ENCODE measurements at regions not wholly inside any gene's neighbourhood (a gene's known extent, or its start where the extent isn't known, plus 50 kb on each side); places are given as distances from the start of the nearest gene placed in this dataset.

DNA sequence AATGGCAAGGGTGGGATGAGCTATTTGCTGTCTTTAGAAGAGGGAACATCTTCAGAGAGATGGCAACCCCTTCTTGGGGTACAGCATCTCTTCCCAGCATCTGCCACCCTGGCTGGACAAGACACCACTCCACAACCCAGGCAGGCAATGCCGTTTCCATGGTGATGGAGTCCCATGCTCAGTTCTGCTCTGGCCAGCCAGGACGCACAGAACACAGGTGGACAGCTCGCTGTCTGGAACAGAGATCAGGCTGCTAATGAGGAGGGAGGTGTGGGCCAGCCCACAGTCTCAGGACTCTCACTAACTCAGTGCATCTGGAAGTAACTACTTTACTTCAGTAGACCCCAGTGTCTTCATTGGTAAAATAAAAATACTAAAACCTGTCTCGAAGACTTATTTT, 321.0 kb upstream of the CPEB2 start:
- DNase-seq (ENCODE audit: low read depth) = no peak

DNA sequence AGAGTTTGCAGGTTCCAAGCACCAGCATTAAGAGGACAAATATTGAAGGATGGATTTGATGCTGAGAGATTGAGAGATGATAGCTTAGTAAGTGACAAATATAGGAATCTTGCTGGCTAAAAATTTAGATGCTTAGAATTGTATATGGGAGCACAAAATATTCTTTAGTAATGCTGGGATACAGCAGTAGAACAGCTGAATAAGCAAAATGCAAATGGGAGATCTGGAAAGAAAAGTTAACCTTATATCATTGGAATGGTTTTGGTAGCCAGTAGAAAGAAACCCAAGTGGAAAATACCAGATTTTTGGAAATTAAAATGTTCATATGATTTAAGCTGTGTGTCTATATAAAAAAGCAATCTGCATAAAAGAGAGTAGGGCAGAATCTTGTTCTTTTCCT, 308.6 kb upstream of the CPEB2 start:
- DNase-seq (ENCODE audit: low read depth) = no peak

DNA sequence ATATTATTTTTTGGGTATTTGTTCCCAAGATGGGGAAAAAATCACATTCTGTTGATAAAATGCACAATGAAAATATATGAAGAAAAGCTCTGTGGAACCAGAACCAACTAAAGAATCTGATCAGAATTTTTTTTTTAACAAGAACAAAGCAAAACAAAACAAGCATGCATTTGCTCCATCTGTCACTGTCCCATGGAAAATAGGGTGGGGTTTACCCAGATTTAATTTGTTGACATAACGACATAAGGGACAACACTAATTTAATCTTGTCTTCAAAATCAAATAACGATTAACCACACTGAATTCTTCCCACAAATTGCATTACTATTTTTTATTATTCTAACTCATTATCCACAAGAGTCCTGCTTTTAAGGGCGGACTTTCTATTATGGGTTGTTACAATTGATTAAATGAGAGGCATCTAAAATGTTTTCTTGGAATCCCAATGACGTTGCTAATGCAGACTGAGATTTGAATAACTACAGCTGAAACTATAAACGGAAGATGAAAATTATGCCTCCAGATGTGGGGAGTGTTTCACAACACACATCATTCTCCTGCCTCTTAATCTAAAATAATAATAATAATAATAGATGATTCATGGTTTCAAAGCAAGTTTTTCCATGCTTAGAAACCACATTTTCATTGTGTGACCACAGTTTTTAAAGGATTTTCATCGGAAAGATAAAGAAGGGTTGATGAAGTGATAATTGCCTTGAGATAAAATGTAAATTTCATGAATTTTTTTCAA, 307.0 kb upstream of the CPEB2 start:
- no peak for DNase-seq (ENCODE audit: low read depth)

DNA sequence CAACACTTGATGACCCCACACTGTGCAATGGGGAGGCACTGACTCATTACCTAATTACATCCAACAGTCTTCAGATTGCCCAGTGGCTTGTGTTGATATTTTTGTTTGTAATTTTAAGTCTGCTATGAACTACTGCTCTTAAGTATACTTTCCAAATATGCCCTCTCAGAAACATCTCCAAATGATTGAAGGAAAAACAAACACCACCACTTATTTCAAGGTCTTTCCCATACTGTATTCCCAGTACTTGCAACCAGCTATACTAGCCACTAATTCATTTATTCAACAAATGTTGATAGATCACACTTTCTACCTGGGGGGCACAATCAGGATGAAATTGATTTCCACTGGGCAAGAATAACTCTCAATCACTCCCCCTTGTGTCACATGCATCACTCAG, 302.2 kb upstream of the CPEB2 start:
- no peak for DNase-seq (ENCODE audit: low read depth)

DNA sequence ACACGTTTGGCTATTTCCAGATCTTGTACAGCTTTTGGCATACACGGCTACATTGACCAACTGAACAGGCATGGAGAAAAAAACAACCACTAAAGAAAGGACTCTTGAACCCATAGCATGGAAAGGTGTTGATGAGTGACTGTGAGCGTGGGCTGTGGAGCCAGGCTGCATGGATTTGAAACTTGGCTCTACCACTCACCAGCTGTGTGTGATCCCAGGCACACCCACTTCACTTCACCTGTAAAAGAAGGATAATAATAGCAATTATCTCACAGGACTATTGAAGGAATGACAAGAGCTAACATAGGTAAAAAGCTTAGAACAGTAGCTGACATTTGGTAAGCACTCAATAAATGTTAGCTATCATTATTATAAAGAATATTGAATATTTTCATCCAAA, 301.7 kb upstream of the CPEB2 start:
- no peak for DNase-seq (ENCODE audit: low read depth)

DNA sequence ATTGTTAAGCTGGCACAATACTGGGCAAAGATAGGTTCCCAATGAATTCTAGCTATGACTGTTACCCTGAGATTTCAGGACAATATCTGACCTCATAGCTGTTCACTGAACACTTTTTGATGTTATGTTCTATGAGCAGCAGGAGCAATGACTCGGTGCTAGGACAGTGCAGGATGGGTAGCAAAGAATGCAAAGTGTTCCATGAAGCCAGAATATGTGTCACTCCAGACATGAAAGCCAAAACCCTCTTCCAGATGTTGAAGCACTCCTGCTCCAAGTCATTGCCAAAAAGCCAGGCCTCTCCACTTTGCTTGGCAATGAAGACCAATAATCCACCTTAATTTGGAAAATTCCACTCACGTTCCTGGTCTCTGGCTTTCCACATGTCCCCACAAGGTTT, 300.9 kb upstream of the CPEB2 start:
- no peak for DNase-seq (ENCODE audit: low read depth)

DNA sequence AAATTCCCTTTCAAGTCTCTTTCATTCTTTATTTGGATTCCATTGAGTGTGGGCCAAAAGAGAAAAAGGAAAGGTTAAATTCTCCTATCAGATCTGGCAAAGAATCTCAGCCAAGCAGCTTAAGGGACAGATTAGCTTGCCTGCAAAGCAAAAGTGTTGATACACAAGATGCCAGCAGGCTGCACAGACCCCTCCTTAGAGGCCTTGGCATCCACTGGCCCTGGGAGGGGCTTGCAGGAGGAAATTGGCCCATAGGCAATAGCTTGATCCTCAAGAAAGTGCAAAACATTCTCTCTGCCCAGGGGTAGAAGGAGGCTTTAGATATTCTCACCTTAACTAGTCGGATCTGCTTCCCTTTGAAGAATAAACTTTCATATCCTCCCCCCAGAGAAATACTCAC, 300.4 kb upstream of the CPEB2 start:
- no peak for DNase-seq (ENCODE audit: low read depth)

DNA sequence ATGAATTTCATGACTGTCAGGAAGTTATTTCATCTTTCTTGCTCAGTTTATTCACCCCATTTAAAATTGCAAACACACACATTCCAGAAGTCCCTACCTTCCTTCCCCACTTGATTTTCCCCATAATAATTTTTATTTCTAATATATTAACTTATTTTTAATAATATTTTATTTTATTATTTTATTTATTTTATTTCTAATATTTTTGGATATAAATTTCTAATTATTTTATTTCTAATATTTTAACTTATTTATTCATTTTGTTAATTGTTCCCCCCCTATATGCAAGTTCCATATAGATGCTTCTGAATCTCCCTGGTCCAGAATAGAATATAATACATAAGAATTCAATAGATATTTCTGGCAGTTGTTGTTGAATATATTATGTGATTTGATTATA, 293.7 kb upstream of the CPEB2 start:
- DNase-seq (ENCODE audit: low read depth) = no peak

DNA sequence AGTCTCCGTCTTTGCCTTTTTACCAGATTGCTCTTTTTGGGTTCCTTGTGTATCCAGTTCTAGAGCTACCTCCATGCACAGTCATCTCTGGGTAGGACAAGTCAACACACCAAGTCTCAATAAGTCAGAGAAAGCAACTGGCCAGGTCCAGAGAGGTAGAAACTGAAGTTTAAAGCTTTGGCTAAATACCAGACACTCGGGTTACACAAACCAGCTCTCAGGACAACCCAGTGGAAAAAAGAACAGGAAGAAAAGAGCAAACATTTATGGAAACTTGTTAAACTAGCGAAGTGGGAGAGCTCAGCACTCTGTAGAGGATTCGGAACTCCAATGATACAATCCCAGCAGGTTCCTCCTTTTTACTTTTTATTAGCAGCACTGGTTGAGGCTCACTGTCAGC, 291.0 kb upstream of the CPEB2 start:
- no peak for DNase-seq (ENCODE audit: low read depth)

DNA sequence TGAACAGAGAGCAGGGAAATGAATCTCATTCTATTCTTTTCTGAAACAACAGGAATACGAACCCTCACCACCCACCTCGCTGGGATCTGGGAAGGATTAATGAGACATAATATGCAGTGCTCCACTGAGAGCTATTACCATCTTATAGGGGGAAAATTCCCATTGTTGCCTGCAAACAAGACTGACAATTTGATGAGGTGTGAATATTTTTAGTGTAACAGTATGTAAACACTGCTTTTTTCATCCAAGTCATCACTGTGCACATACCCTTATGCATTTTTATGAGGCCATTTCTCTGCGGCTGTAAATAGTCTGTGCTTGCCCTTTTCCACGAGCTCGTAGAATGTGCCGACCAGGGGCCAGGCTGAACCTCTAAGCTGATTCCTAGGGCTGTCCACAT, 285.6 kb upstream of the CPEB2 start:
- no peak for DNase-seq (ENCODE audit: low read depth)

DNA sequence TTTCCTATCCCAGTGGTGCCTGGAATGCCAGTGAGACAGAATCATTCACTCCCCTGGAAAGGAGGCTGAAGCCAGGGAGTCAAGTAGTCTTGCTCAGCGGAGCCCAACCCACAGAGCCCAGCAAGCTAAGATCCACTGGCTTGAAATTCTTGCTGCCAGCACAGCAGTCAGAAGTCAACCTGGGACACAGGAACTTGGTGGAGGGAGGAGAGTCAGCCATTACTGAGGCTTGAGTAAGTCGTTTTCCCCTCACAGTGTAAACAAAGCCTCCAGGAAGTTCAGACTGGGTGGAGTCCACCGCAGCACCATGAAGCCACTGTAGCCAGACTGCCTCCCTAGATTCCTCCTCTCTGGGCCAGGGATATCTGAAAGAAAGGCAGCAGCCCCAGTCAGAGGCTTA, 283.2 kb upstream of the CPEB2 start:
- peak; percentile 85 for DNase-seq (ENCODE audit: low read depth)

DNA sequence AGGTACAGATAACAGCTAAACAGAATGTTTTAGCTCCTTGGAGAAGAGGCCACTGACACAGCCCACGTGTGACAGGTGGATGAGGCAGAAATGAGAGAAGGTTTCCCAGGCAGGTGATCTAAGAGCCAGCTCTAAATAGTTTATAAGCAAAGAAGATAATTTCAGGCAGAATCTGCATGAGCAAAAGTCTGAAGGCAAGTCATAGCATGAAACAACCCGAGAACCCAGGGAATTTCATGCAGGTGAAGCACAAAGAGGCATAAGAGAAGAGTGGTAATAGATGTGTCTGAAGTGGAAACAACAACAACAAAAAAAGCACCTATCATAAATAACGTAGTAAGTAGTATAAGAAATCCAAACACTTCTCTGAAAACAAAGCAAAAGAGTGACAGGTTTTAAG, 275.8 kb upstream of the CPEB2 start:
- DNase-seq (ENCODE audit: low read depth) = no peak

DNA sequence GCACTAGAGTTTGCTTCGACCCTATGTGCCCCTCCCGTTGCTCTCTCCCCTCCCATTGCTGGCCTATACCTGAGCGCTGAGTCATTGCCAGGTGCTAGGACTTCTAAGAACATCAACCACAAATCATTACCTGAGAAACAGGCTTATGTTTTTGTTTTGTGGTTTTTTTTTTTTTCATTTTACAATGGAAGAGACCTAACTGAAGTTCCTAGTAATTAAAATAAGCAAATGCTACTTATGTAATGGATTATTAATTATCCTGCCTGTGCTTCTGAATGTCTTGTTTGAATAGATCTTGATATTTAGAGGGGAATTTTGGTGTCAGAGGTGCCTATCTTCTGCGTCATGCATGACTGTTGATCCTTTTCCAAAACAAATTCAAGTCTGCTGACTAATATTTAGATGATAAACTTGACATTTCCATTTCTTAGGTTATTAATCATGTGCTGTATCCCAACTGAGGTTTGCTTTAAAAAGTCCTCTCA, 275.4 kb upstream of the CPEB2 start:
- DNase-seq (ENCODE audit: low read depth) = peak; percentile 68

DNA sequence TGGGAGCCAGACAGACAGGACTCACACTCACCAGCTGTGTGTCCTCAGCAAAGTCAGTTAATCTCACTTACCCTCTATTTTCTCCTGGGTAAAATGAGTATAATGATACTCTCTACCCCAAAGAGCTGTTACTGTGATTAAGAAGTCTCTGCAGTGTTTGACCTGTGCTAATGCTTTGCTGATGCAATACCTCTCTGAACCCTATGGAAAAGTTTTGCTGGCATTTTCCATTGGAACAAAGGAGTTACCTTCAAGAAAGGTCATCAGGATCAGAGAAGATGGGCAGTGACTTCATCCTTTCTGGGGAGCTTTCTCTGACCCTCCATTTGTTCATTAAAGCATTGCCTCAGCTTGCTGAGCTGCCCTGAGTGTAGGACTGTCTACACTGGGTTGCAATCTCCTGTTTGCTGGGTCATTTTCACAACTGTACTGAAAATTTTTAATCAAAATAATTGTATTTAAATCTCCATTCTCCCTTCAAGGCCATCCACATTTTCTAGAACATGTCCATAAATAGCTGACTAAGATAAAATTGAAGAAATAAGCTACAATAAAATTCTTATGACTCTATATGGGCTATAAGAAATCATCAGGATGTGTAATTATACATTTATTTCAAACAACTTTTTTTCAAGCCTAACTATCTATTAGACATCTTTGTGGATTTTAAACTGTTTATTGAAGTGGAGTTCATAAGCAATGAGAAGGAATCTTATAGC, 272.8 kb upstream of the CPEB2 start:
- no peak for DNase-seq (ENCODE audit: low read depth)

DNA sequence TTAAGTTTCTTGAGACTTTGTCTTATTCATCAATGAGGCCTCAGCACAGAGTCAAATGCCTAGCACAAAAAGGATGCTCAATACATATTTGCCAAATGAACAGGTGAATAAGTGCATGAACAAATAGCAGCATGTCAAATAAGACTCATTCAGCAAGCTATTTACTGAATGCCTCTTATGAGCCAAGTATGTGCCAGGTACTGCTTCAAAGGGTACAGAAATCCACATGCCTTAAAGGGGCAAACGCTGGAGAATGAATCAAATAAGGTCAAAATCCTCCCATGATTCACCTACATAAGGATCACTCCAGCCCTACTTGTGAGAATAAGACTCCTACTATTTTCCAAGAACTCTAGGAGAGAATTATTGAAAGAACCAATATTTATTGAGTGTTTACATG, 260.2 kb upstream of the CPEB2 start:
- no peak for DNase-seq (ENCODE audit: low read depth)

DNA sequence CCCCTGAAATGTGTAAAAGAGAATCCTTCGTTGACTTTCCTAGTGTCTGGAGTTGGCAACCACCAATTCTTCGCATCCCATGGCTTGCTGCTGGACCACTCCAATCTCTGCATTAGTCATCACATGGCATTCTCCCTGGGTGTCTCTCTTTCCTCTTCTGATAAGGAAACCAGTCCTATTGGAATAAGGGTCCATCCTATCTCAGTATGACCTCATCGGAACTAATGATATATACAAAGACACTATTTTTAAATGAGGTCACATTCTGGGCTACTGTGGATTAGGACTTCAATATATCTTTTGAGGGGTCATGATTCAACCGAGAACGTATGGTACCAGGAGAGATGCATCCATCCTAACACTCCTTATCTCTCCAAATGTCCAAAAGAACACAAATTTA, 259.1 kb upstream of the CPEB2 start:
- DNase-seq (ENCODE audit: low read depth) = no peak

DNA sequence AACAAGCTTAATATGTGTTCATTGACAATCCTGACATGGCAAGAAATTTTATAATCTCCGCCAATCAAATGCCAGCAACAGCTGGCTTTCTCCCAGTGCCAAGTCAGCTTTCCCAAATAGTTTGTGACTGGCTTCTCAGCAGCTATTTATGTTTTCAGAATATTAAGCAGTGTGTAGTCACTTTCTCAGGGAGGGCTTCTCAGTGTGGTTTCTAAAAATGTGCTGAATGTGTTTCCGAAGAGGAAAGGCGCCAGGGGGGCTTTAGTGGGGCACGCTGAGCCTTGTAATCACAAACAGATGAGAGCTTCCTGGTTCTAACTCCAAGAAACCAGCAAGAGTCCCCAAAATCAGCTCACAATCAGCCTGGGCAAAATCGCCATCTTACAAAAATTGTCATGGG, 258.7 kb upstream of the CPEB2 start:
- DNase-seq (ENCODE audit: low read depth) = no peak

DNA sequence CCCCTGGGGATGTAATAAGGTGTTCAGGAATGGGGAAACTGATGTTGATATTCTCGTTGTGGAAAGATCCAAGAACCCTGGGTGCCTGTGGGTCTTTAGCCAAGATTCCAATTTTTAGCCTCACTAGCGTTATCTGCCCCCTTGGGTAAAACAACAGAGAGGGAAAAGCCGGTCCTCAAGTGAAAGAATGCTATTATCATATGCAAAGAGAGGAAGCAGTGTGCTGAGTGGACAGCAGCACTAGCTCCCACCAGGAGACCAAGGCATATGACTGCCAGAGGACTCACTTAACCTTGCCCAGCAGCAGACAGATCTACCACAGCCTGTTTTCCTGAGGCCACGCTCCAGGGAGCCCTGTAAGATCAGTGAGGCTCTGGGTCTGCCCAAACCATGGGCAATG, 257.9 kb upstream of the CPEB2 start:
- DNase-seq (ENCODE audit: low read depth) = no peak

DNA sequence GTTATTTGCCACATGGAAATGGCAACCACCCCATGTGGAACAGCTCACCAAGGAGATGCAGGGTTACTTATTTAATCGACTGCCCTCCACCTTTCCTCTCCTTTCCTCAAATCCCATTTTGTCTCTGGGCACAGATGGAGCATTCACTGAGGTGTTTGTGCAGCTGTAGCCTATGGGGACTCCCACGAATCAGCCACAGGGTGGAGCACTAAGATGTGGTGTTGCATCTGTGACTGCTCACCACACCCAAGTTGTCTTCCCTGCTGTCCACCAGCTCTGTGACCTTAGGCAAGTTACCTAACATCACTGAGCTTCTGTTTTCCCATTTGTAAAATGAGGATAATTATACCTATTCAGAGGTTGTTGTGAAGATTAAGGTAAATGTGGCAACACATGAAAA, 252.4 kb upstream of the CPEB2 start:
- DNase-seq (ENCODE audit: low read depth) = peak; percentile 47

DNA sequence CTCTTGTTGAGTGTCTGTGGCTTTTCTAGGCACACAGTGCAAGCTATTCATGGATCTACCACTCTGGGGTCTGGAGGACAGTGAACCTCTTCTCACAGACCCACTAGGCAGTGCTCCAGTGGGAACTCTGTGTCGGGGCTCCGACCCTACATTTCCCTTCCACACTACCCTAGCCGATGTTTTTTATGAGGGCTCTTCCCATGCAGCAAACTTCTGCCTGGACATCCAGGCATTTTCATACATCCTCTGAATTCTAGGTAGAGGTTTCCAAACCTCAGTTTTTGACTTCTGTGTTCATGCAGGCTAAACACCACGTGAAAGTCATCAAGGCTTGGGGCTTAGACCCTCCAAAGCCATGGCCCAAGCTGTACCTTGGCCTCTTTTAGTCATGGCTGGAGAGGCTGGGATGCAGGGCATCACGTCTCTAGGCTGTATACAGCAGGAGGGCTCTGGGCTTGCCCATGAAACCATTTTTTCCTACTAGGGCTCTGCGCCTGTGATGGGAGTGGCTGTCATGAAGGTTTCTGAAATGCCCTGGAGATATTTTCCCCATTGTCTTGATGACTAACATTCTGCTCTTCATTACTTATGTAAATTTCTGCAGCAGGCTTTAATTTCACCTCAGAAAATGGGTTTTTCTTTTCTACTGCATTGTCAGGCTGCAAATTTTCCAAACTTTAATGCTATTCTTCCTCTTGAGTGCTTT, 249.8 kb upstream of the CPEB2 start:
- no peak for DNase-seq (ENCODE audit: low read depth)

DNA sequence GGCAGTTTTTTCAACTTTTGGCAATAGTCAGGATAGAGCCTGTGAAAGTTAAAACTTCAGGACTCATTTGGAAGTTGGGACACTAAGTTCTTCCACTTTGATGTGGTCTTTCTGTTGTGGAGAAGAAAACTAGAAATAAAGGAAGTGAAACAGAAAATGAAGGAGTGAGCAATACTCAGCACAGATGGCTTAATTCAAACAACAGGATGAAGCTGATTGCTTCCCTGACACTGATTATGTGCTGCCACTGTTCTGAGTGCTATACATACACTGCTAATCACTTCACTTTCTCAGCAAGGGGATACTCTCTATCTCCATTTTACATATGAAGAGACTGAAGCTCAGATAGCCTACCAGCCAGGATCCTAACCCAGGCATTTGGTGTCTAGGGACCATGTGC, 235.1 kb upstream of the CPEB2 start:
- DNase-seq (ENCODE audit: low read depth) = no peak

DNA sequence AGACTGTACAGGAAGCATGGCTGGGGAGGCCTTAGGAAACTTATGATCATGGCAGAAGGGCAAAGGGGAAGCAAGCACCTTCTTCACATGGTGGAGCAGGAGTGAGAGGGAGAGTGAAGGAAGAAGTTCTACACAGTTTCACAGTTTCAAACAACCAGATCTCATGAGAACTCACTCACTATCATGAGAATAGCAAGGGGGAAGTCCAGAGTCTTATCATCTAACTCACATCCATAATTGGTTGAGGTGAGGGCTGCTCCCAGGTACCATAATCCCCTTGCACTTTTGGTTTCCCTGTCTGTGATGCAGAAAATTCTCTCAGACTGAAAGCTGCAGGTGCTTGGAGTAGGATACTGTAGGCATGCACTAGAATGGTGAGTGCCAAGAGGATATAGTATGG, 233.8 kb upstream of the CPEB2 start:
- DNase-seq (ENCODE audit: low read depth) = no peak

DNA sequence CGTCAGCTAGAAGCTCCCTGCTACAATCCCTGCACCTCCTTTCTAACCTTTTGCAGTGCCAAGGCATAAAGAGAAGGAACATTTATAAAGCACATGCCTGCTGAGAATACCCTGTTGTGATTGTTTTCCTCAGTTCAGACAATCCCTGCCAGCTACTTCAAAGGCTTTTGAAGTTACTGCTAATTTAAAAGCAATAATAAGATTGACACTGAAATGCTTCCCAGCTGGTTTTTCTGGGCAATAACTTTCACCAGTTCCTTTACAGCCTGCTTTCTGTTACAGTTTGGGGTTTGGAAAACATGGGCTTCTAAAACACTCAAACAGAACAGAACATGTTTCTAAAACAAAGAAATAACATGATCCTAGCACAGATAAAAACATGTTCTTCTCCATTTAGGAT, 232.3 kb upstream of the CPEB2 start:
- no peak for DNase-seq (ENCODE audit: low read depth)

Measured in renal cortical epithelial cell (primary cell).